NCI-H345 treated with DMSO at 0.1 percent for 48 hours (cell line): ENCODE measurements at regions not wholly inside any gene's neighbourhood (a gene's known extent, or its start where the extent isn't known, plus 50 kb on each side); places are given as distances from the start of the nearest gene placed in this dataset.
"Not testable (repeated sequence)": the region's sequence is repeated elsewhere in the genome, so short reads cannot be mapped to it uniquely, and the experiment has no call there.

Experiments
- DNase-seq: peaks from one replicate; lab custom pipeline; 2025; ENCODE audit not compliant: unreplicated experiment; lab: John Stamatoyannopoulos, UW

- DNase-seq, result no peak
Measured at GRCh38 chr6:40701352-40702007, 114.3 kb upstream of the LRFN2 start.

- no peak for DNase-seq
Measured at GRCh38 chr6:40700006-40700580, 112.9 kb upstream of the LRFN2 start.

- DNase-seq, result peak; percentile 57
Measured at GRCh38 chr6:40695750-40696415, 108.7 kb upstream of the LRFN2 start.

GRCh38 chr6:40695114-40695513, 108.0 kb upstream of the LRFN2 start:
- DNase-seq, result no peak

- DNase-seq, result no peak
Measured at GRCh38 chr6:40693768-40694167, 106.6 kb upstream of the LRFN2 start.

GRCh38 chr6:40692337-40692736, 105.2 kb upstream of the LRFN2 start:
- no peak for DNase-seq

GRCh38 chr6:40689185-40689584, 102.0 kb upstream of the LRFN2 start:
- no peak for DNase-seq

GRCh38 chr6:40688214-40688761, 101.1 kb upstream of the LRFN2 start:
- DNase-seq, result no peak

GRCh38 chr6:40685862-40686261, 98.7 kb upstream of the LRFN2 start:
- DNase-seq, result no peak

- no peak for DNase-seq
Measured at GRCh38 chr6:40681622-40682021, 94.5 kb upstream of the LRFN2 start.

- no peak for DNase-seq
Measured at GRCh38 chr6:40678941-40679340, 91.8 kb upstream of the LRFN2 start.

GRCh38 chr6:40674170-40674569, 87.0 kb upstream of the LRFN2 start:
- no peak for DNase-seq

GRCh38 chr6:40672087-40672486, 84.9 kb upstream of the LRFN2 start:
- DNase-seq, result no peak

GRCh38 chr6:40671694-40672050, 84.5 kb upstream of the LRFN2 start:
- DNase-seq, result no peak

GRCh38 chr6:40671001-40671693, 84.0 kb upstream of the LRFN2 start:
- peak; percentile 46 for DNase-seq

GRCh38 chr6:40669343-40669742, 82.2 kb upstream of the LRFN2 start:
- DNase-seq, result no peak

- DNase-seq, result no peak
Measured at GRCh38 chr6:40668203-40668602, 81.0 kb upstream of the LRFN2 start.

- DNase-seq, result no peak
Measured at GRCh38 chr6:40666530-40666929, 79.4 kb upstream of the LRFN2 start.

GRCh38 chr6:40661726-40662125, 74.6 kb upstream of the LRFN2 start:
- peak; percentile 60 for DNase-seq

- not testable (repeated sequence) for DNase-seq
Measured at GRCh38 chr6:40656772-40657171, 69.6 kb upstream of the LRFN2 start.

- DNase-seq, result no peak
Measured at GRCh38 chr6:40654828-40655227, 67.7 kb upstream of the LRFN2 start.

GRCh38 chr6:40645043-40645442, 57.9 kb upstream of the LRFN2 start:
- DNase-seq, result no peak
